HG03025 (cell line): ENCODE measurements at regions not wholly inside any gene's neighbourhood (a gene's known extent, or its start where the extent isn't known, plus 50 kb on each side); places are given as distances from the start of the nearest gene placed in this dataset.

Experiments used
- ATAC-seq: cut with Tn5 transposase; IDR thresholded peaks from one replicate; pipeline ENCODE4 v1.9.1; 2021; ENCODE audit warnings: mild to moderate bottlenecking, moderate library complexity; ENCODE audit not compliant: unreplicated experiment, low FRiP score

DNA sequence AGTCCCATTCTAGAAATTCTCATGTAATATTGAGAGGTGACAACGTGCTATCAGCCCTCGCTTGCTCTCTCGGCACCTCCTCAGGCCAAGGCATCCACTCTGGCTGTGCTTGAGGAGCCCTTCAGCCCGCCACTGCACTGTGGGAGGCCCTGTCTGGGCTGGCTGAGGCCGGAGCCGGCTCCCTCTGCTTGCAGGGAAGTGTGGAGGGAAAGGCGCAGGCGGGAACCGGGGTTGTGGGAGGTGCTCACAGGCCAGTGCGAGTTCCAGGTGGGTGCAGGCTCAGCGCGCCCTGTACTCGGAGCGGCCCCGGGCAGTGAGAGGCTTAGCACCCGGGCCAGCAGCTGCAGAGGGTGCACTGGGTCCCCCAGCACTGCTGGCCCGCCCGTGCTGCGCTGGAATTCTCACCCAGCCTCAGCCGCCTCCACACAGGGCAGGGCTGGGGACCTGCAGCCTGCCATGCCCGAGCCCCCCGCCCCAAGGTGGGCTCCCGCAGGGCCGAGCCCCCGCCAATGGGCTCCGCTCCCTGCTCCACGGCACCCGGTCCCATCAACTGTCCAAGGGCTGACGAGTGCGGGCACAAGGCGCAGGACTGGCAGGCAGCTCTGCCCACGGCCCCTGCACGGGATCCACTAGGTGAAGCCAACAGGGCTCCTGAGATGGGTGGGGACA, 1680.6 kb upstream of the LRRTM1 start:
- ATAC-seq, result no peak

- ATAC-seq, result no peak
Measured at GRCh38 chr2:81981585-81981984, 1677.0 kb upstream of the LRRTM1 start.

DNA sequence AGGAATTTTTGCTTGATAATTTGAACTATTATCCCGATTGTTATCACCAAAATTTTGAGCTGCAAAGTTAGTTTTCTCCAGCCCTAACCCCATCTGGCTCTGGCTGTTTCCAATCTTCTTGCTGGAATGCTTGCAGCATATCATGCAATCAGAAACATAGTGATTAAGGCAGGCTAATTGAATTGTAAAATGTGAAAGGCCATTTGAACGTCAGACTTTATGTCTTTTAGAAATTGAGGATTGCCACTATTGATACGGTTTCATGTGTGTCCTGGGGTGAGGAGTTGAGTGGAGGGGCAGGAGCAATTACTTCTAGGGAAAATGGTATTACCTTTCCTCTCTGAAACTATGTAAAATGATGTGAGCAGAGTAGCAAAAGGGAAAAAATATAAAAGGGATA, 1674.5 kb upstream of the LRRTM1 start:
- ATAC-seq, result no peak

GRCh38 chr2:81976998-81977397, 1672.4 kb upstream of the LRRTM1 start:
- ATAC-seq, result no peak

DNA sequence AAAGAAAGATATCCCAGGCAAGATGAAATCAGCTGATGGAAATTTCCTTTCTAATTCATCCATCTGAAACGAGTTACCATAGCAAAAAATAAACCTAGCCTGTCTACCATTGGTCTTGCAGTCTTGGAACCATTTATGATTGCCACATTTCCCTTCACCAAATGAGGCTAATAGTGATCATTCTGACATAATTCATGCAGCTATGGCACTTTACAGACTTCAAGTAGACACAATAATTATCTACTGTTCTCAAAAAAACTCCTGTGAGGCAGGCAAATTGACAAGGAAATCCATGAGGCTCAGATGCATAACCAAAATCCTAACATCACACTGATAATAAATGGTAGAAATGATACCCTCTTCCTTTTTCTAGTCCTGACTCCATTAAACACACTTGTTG, 1669.7 kb upstream of the LRRTM1 start:
- no peak for ATAC-seq

DNA sequence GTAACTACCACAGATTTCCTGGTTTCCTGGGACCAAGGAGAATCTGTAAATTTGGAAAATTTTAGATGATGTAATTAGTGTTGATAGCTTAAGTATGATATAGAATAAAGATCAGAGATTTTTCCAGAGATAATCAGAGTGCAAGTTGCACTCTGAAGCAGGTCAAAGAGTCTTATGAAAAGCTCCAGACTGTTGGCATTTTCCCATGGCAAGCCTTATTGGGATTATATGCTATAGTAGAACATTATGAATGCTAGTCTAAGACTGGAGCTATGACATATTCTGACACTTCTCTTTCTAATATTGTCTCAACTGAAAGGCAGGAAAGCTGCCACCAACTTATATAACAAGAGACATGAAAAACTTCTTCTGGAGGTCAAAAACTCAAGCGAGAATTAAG, 1638.3 kb upstream of the LRRTM1 start:
- no peak for ATAC-seq

DNA sequence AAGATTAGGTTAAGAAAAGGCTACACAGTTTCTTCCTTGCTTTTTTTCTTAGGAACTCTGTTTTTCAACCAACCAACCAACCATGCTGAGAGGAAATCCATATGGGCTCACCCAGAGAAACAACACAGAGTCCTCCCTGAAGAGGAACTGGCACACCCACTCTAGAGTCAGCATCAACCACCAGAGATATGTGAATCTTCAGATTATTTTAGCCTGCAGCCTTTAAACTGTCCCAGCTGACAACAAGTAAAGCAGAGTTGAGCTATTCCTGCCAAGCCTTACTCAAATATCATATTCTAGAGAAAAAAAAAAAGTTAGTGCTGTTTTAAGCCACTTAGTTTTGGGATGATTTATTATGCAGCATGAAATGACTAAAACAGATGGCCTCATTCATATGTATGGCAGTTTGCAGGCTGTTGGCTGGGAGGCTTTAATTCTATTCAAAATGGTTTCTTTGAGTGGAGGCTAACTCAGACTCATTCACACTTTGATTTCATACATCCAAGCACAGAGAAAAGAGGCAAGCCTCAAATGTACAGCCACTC, 1637.7 kb upstream of the LRRTM1 start:
- no peak for ATAC-seq

GRCh38 chr2:81940266-81940955, 1635.9 kb upstream of the LRRTM1 start:
- ATAC-seq, result no peak

GRCh38 chr2:81937944-81938343, 1633.4 kb upstream of the LRRTM1 start:
- ATAC-seq, result no peak

DNA sequence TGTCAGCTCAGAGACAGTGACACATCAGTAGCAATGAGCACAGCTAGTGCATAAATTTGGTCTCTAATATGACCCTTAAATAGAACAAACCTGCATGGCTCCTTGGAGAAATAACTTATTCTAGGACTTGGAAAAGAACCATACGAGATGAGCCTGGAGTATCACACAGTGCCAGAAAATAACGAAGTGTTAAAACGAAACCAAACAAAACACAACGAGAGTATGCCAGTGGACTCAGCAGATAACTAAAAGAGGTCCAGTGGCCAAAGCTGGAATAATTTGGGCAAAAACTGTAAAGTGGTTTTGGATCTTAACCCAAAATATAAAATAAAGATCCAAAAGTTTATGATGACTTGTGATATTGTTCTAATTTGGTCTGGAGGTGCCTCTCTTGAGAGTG, 1599.0 kb upstream of the LRRTM1 start:
- no peak for ATAC-seq

GRCh38 chr2:81901017-81901416, 1596.5 kb upstream of the LRRTM1 start:
- no peak for ATAC-seq

GRCh38 chr2:81895620-81896250, 1591.2 kb upstream of the LRRTM1 start:
- no peak for ATAC-seq

- ATAC-seq, result no peak
Measured at GRCh38 chr2:81894451-81894990, 1590.0 kb upstream of the LRRTM1 start.

- no peak for ATAC-seq
Measured at GRCh38 chr2:81876624-81877023, 1572.1 kb upstream of the LRRTM1 start.

- no peak for ATAC-seq
Measured at GRCh38 chr2:81872006-81872405, 1567.5 kb upstream of the LRRTM1 start.

GRCh38 chr2:81870119-81870518, 1565.6 kb upstream of the LRRTM1 start:
- no peak for ATAC-seq

DNA sequence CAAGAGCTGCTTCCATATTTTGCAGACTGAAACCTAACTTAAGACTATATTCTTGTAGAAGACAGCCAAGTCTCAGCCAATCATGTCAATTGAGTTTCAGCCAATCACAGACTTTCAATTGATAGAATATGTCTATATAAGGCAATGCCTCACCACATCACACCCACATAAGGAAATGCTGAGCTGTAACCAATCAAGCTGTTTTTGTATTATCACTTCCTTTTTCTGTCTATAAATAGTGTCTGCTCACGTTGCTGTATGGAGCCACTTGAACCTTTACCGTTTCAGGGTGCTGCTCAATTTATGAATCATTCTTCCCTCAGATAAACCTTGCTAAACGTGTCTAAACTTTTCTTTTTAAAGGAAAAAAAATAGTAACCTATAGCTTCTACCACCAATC, 1554.4 kb upstream of the LRRTM1 start:
- ATAC-seq, result no peak

DNA sequence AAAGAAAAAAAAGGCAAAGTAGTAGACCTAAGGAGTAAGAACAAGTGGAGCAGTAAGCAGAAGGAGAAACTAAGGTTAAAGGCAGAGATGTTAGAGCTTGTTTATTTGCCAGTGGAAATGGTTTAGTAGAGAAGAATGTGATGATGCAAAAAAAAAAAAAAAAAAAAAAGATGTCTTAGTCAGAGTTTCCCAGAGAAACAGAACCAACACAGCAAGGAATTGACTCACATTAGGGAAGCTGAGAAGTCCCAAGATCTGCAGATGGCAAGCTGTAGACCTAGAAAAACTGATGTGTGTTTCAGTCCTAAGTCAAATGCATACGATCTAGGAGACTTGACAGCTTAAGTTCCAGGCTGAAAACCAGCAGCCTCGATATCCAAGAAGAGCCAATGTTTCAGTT, 1548.8 kb upstream of the LRRTM1 start:
- ATAC-seq, result no peak

DNA sequence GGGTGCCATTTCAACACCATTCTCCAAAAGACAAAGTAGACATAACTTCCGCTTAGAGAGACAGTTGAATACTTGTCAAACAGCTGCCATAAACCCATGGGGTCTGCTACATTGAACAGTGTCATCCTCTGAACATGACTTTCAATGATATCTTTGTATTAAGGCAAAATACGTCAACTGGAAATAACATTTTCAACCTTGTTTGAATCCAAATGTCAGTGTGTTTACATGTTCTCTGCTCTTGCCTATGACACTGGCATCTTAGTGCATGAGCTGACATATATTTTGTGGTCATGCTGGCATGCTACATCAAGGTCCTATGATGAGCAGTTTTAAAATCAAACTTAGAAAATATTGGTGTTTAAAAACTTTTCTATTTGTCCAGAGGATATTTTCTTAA, 1548.1 kb upstream of the LRRTM1 start:
- no peak for ATAC-seq

DNA sequence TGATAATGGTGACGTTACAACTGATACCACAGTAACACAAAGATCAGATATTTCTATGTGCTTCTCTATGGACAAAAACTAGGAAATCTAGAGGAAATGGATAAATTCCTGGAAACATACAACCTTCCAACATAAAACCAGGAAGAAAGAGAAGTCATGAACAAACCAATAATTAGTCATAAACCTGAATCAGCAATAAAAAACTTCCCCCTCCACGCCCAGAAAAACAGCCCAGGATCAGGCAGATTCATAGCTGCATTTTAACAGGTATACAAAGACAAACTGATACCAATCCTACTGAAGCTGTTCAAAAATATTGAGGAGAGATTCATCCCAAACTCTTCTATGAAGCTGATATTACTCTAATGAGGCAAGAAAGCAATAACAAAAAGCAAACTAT, 1535.2 kb upstream of the LRRTM1 start:
- ATAC-seq, result no peak

DNA sequence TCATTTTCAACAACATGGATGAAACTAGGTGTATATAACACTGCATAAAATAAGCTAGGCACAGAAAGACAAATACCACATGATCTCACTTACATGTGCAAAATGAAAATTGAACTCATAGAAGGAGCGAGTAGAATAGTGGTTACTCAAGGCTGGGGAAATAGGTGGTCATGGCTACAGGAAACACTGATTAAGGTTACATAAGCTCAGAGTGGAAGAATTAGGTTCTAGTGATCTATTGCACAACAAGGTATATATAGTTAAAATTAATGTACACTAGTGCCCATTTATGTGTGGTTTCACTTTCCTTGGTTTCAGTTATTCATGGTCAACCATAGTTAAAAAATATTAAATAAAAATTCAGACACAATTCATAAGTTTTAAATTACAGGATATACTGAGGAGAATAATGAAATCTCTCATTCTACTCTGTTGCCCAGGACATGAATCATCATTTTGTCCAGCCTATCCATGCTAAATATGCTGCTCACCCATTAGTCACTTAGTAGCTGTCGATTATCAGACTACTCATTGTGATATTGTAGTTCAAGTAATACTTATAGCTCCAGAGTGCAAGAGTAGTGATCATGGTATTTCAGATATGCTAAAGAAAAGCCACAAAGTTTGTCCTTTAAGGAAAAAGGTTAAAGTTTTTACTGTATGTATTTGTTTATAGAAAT, 1530.9 kb upstream of the LRRTM1 start:
- no peak for ATAC-seq
